Posterior cingulate gyrus (tissue), 11 donors: ENCODE measurements at regions not wholly inside any gene's neighbourhood (a gene's known extent, or its start where the extent isn't known, plus 50 kb on each side); places are given as distances from the start of the nearest gene placed in this dataset.

Experiments
- DNase-seq, 10 donors: peaks; one replicate each; pipeline versions ENCODE4 v3.0.0 to v3.0.0-alpha.2; 2020 to 2021; ENCODE audit warnings: mixed read lengths in 3 of 10
- intact Hi-C: fragments of 100-400 bp; cut with DNase I; formaldehyde crosslinking; loops from one replicate; pipeline ENCODE4 v1.15.1; 2023

DNA sequence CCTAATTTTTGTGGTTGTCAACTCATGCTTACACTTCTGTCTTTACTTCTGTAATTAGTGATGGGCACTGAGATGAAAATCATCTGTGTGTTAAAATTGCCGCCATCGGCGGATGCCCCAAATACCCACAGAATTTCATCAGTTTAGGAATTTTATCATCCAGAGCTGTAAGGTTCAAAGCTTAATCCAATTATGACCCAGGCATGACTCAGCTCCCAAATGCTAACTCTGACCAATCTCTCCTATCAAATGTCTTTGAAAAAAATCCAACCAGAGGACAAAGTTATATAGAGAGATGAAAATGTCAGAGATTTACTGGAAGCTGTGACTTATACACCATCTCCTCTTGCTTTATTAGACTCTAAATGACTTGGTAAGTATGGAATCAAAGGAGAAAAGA lies 1048.7 kb upstream of the PRKX start:
- DNase-seq: no peak
- intact Hi-C loops: no loop called here

DNA sequence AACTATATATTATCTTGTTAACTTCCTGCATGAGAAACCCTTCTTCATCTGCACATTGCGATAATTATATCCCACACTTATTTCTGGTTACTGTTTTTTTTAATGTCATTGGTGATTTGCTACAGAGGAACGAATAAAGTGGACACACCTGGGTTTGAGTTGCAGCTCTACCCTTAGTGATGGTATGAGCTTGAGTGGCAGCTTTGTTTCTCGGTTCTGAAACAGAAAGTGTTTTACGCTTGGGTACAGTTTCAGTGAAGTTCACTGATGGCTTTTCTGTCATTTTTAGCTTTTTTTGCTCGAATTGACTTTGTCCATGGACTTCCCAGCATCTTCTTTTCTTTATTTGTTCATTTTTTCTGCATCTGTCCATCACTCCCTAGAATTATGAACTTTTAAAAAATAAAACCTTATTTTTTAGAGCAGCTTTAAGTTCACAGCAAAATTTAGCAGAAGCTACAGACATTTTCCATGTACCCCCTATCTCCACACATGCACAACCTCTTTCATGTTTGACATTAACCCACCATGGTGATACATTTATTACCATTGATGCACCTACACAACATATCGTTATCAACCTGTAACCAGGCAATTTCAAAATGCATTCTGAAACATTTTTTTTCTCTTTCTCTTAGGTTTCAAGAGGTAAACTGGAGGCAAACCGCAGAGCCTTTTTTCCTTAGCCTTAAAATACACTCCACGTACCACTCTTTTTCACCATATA lies 1041.6 kb upstream of the PRKX start:
- no peak for DNase-seq
- intact Hi-C loops: no loop called here

DNA sequence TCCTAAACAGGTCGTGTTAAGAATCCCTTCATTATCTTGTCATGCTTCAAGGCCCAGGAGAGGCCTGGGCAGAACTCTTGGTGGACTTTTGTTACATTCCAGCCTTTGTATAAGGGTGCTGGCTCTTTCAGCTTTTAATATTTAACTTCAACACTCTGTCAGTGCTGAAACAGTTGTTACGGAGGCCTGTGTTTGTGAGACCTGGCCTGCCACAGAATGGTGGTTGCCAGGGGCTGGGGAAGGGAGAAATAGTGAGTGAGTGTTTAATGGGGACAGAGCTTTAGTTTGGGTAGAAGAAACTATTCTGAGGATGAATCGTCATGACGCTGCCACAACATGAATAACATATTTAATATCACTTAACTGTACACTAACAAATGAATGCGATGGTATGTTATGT lies 1027.6 kb upstream of the PRKX start:
- DNase-seq: no peak
- intact Hi-C loops: no loop called here

DNA sequence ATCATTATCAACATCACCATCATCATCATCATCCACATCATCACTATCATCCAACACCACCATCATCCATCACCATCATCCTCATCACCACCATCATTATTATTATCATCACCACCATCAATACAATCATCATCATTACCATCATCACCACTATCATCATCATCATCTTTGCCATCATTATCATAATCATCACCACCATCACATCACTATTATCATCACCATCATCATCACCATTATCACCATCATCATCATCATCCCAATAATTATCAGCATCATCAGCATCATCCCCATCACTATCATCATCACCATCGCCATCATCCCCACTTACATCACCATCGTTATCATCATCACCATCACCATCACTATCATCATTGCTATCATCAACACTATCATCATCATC lies 1021.9 kb upstream of the PRKX start:
- intact Hi-C loops: no loop called here
- no peak for DNase-seq

DNA sequence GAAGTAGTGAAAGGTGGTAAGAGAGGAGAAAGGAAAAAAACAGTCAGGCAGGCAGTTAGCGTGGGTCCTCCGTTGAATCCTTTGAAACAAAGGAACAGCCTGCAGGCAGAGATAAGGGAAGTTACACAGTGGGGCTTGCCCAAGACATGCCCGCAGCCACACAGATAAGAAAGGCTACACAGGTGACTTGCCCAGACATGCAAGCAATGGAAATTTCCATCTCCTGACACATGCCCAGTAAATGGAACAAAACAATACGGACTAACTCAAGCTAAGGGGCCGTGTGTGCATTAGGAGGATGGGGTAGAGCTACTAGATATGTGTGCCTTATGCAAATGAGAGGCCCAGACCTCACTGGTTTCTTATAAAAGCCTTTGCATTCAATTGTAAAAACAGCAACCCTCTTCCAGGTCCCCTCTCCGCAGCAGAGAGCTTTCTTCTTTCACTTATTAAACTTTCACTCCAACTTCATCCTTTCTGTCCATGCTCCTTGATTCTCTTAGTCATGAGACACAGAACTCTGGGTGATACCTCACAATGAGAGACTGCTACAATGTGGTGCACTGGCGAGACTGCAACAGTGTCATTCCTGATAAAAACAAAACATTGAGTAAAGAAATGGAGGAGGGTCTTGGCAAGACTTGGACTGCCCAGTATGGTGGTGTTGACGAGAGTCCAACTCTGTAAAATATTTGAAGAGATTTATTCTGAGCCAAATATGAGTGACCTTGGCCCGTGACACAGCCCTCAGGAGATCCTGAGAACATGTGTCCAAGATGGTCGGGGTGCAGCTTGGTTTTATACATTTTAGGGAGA lies 997.4 kb upstream of the PRKX start:
- intact Hi-C loops: no loop called here
- no peak for DNase-seq

DNA sequence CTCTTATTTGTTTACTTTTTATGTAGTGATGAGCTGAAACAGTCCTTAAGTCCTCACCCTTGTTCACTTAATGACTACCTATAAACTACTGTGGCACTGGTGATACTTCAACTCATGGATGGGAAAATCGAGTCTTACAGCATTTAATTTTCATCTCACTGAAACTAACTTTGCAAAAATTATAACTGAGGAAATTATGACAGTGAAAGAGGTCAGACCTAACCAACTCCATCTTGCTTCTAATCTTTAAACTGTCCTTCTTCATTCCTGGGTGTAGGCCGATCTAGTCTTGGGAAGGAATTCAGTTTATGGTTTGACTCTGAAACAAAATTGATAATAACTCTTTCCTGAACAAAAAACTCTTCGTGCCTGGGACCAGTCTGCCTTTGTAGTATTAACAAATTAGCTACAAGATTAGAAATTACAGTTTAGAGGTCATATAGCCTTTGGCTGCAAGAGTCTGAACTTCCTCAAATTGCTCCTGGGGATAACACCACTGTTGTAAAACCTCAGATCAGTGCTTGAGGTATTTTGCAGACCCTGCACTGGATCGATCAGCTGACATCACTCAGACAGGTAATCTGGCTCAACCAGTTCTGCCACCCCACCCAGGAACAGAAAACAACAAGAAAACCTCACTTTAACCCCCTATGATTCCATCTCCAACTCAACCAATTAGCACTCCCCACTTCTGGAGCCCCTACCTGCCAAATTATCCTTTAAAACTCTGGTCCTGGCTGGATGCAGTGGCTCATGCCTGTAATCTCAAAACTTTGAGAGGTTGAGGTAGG lies 995.7 kb upstream of the PRKX start:
- intact Hi-C loops: no loop called here
- DNase-seq: no peak

DNA sequence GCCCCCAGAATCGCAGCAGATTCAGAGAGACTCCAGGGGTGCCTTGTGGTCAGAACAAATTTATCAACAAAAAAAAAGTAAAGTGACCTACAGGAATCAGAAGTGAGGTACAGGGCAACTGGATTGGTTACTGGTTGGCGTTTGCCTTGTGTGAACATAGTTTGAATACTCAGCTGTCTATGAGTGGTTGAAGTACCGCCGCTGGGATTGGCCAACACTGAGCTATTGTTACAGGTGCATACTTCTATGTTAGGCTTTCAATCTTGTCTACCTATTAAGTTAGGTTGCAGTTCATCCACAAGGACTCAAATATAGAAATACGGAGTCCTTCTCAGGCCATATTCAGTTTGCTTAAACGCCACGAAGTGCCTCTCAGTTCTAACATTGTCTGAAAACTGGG lies 993.5 kb upstream of the PRKX start:
- intact Hi-C loops: no loop called here
- no peak for DNase-seq

DNA sequence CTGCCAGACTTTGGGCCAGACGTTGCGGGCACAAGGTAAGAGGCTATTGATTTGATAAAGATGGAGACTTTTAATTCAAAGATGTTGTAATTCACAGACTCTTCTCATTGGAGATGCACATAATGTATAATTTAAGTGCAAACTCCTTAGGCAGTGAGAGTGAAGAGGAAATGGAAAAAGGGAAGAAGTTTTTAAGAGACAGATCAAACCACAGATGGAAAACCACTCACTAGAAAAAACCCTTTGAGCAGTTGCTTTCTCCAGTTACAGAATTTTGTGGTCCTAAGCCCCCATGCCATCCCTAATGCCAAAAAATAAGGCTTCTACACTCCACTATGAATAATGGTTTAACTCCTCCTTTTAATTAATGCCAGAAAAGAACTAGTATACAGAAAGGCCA lies 977.1 kb upstream of the PRKX start:
- intact Hi-C loops: no loop called here
- no peak for DNase-seq

DNA sequence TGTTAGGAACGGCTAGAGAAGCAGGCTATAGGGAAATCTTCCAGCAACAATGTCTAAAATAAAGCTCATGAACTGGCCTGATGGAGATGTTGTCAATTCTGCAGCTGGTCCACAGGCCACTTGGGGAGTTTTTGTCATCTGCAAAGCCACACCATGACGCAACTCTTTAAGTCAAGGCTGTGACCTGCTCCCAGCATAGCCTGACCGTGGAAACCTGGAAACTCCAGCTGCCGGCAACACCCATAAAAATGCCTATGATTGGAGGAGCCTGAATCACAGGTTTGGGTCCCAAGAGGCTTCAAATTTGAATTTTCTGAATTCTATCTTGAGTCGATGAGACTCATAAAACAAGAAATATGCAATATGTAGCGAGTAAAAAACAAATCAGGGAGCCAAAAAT lies 969.2 kb upstream of the PRKX start:
- intact Hi-C loops: no loop called here
- DNase-seq: peak in 1 of 10 donors; percentile 55

DNA sequence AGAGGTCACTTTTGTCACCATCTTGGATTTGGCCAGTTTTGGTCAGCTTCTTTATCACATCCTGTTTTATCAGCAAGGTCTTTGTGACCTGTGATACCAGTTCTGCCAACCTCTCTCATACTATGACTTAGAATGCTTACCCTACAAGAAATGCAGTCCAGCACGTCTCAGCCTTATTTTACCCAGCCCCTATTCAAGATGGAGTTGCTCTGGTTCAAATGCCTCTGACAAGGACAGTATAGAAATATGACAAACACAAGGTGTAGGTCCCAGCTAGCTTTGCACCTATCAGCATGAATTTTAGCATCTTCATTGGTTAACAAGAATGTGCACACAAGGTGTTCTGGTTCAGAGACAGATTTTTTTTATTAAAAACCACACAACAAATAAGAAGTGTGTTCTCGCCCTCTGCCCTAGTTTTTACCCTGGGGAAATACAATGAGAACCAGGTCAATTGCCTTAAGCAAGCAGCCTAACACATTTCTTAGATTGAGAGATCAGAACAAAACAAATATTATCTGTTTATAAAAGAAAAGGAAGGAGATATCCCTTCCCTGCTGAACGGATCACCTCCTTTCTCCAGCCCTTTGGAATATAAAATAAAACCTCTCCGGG lies 962.3 kb upstream of the PRKX start:
- intact Hi-C loops: no loop called here
- DNase-seq: no peak

DNA sequence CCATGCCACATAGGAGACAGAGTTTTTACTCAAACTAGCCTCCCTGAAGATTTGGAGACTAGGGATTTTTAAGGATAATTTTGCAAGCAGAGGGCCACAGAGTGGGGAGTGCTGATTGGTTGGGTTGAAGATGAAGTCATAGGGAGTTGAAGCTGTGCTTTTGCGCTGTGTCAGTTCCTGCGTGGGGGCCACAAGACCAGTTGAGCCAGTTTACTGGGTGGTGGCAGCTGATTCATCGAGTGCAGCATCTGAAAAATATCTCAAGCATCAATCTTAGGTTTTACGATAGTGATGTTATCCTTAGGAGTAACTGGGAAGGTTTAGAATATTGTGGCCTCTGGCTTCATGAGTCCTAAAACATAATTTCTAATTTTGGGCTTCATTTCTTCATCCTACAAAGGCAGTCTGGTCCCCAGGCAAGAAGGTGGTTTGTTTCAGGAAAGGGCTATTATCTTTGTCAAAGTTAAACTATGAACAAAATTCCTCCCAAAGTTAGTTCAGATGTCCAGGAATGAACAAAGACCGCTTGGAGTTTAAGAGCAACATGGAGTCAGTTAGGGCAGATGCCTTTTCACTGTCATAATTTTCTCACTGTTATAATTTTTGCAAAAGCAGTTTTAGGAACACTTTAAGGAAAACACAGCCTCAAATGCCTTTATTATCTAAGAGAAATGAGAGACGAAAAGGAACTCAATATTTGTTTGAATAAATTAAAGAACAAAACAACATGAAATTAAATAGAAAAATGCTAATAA lies 960.8 kb upstream of the PRKX start:
- intact Hi-C loops: no loop called here
- no peak for DNase-seq

DNA sequence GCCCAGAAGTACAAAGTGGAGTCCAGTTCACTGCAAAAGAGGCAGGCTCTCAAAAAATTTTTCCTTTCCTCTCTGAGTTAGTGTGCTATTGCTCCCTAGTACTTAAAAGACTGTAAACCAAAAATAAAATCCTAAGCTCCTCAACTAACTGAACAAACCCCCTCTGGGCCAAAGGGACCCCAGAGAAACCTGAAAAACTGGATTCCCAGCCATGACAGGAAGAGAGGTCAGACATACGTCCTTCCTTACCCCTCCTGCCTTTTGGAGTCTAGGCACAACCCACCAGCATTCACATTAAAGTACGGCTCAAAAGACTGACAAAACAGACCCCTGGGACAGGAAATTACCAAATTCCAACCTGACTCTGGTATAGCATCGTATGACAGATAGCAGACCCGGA lies 957.9 kb upstream of the PRKX start:
- intact Hi-C loops: no loop called here
- DNase-seq: no peak

DNA sequence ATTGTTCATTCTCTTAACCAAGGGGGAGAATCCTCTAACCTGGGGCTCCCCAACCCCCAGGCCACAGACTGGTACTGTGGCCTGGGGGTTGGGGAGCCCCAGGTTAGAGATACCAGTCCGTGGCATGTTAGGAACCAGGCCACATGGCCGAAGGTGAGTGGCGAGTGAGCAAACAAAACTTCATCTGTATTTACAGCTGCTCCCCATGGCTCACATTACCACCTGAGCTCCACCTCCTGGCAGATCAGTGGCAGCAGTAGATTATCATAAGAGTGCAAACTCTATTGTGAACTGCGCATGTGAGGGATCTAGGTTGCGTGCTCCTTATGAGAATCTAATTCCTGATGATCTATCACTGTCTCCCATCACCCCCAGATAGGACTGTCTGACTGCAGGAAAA lies 957.2 kb upstream of the PRKX start:
- DNase-seq: no peak
- intact Hi-C loops: no loop called here

DNA sequence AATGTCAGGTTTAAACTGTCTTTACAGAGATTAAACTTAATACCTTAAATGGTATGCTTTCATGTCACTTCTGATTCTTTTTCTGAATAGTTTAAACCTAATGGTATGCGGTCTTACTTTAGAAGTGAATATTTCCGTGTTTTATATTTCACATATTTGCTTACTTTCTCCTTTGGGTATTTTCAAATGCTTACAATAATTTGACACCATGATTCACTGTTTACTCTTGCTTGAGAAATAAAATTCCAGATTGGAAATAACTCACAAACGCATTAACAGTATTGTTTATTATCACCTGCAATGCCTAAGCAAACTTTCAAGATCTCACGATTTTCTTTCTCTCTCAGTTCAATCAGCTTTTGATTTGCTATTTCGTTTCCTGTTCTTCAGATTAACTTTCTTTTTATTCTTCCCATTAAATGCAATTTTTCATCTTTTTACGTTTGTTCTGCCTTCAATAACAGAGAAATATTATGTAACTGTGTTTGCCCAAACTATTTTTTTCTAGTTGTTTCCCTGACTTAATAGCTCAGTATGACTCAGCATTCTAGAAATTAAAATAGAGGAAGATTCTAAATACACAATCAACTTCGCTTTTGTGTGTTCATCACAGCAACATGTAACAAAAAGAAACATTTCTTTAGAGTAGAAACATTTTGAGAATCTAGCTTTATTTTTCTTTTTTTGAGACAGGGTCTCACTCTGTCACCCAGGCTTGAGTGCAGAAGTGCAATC lies 955.5 kb upstream of the PRKX start:
- intact Hi-C loops: no loop called here
- DNase-seq: no peak

DNA sequence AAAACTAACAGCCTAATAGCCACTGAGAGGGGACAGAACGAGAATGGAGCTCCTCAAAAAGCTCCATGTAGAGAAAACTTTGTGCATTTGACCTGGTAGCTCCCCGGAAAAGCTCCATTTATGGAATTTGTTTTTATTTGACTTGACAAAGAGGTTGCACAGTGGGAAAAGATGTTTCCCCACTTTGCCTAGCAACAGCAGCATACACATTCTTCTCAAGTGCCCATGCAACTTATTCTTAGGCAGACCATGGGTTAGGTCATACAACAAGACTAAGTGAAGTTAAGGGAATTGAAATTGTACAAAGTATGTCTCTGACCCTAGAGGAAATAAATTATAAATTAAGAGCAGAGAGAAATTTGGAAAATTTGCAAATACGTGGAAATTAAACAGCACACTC lies 949.6 kb upstream of the PRKX start:
- intact Hi-C loops: no loop called here
- DNase-seq: no peak

DNA sequence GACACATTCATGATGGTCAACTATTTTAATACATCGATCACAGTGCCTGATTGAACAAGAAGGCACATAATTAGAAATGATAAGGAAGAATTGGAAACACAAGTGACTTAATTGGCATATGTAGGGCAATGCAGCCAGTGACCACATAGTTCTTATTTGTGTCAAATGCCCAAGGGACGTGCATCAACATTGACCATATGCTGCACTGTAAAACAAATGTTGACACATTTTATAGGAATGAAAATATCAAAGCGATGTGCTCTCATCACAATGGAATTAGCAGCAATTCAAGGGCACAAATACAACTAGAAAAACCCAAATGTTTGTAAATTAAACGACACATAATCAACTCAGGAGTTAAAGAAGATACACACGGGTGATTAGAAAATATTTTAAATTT lies 948.3 kb upstream of the PRKX start:
- intact Hi-C loops: no loop called here
- DNase-seq: no peak

DNA sequence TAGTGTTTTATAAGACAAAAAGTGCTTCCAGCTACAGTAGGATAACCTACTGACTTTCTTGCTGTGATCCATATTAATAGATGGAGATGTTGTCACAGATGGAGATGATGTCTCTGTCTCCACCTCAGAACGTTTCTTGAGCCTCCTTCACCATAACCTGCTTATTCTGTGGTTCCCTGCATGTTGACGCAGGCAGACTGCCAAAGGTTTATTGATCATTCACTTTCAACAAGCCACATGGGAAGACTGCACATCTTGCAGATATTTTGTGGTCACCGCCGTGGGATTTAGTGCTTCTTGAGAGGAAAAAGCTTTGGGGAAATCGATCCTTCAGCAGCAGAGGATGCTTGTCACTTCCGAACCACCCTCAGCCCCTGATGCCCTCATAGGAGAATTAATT lies 943.0 kb upstream of the PRKX start:
- intact Hi-C loops: no loop called here
- DNase-seq: peak in 1 of 10 donors; percentile 35

DNA sequence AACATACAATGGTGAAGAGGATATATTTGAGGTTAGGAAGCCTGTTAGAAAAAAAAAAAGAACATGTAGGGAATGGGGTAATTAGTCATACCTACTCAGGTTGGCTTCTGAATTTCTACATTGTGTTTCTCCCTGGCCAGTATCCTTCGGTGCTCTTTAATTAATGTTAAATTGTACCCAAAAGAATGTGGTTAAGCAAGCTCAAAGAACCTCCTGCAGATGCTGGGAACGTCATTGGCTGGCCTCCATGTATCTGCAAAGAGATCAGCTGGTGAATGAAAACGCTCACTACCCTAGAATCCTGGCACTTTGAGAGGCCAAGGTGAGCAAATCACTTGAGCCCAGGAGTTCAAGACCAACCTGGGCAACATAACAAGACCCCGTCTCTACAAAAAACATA lies 942.3 kb upstream of the PRKX start:
- peak in 1 of 10 donors; percentile 29 for DNase-seq
- intact Hi-C loops: no loop called here

DNA sequence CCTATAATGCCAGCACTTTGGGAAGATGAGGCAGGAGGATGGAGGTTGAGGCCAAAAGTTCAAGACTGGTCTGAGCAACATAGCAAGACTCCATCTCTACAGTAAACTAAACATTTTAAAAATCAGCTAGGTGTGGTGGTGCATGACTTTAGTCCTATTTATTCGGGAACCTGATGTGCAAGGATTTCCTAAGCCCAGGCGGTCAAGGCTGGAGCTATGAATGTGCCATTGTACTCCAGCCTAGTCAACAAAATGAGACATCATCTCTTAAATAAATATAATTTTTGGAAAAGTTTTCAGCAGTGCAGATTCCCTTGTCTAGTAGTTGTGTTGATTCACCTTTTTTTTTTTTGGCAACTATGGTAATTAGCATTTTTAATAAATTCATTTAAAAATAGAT lies 928.7 kb upstream of the PRKX start:
- intact Hi-C loops: no loop called here
- DNase-seq: no peak

DNA sequence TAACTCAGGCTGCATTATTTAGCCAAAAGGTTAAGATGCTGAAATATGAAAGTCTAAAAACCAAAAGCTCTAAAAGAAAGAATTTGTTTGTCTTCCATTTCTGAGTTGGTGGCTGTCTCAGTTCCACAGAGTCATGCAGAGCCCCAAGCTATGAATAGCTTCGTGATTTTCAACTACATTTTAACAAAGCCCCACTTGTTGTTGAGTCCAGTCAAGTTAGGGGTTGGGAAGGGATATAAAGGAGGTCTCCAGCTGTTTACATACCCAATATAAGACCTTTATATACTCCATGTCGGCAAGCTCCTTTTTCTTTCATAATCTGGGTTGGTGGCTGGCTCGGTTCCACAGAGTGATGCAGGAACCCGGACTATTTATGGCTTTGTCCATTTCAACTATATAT lies 924.6 kb upstream of the PRKX start:
- DNase-seq: no peak
- intact Hi-C loops: no loop called here
